ENCODE measurements at regions not wholly inside any gene's neighbourhood (a gene's known extent, or its start where the extent isn't known, plus 50 kb on each side); places are given as distances from the start of the nearest gene placed in this dataset.

- no peak for TF ChIP-seq ZNF8 (CRISPR knock-in tag; IDR thresholded peaks at IDR 0.05)
- TF ChIP-seq CSDC2 (CRISPR knock-in tag; IDR thresholded peaks at IDR 0.05) = no peak
- TF ChIP-seq RARB (CRISPR knock-in tag; IDR thresholded peaks at IDR 0.05) = no peak
- no peak for TF ChIP-seq ARNTL (CRISPR knock-in tag; IDR thresholded peaks at IDR 0.05; ENCODE audit: borderline replicate concordance, low read depth)
- TF ChIP-seq PATZ1 (CRISPR knock-in tag; IDR thresholded peaks at IDR 0.05; ENCODE audit: borderline replicate concordance) = no peak
- TF ChIP-seq SNAI2 (CRISPR knock-in tag; IDR thresholded peaks at IDR 0.05) = no peak
- TF ChIP-seq ZFP30 (CRISPR knock-in tag; IDR thresholded peaks at IDR 0.05) = no peak
- no peak for TF ChIP-seq ZC3H10 (CRISPR knock-in tag; IDR thresholded peaks at IDR 0.05)
- TF ChIP-seq, protein P1, sequence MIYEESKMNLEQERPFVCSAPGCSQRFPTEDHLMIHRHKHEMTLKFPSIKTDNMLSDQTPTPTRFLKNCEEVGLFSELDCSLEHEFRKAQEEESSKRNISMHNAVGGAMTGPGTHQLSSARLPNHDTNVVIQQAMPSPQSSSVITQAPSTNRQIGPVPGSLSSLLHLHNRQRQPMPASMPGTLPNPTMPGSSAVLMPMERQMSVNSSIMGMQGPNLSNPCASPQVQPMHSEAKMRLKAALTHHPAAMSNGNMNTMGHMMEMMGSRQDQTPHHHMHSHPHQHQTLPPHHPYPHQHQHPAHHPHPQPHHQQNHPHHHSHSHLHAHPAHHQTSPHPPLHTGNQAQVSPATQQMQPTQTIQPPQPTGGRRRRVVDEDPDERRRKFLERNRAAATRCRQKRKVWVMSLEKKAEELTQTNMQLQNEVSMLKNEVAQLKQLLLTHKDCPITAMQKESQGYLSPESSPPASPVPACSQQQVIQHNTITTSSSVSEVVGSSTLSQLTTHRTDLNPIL (CRISPR knock-in tag; IDR thresholded peaks at IDR 0.05; ENCODE audit: low read depth) = no peak
- TF ChIP-seq ZNF70 (CRISPR knock-in tag; IDR thresholded peaks at IDR 0.05) = no peak
These were observed 821.6 kb downstream of the ANKRD7 start for GRCh38 chr7:119046068-119046467.

Data from SK-N-SH treated with all-trans-retinoic acid at 6 μM for 48 hours (cell line).